Bronchial epithelial cell (primary cell): ENCODE measurements at regions not wholly inside any gene's neighbourhood (a gene's known extent, or its start where the extent isn't known, plus 50 kb on each side); places are given as distances from the start of the nearest gene placed in this dataset.

Experiments used
- DNase-seq: peaks from one replicate; pipeline ENCODE4 v3.0.0-alpha.2; 2010; ENCODE audit warnings: low read depth
- FAIRE-seq: peaks from 2 replicates; lab custom pipeline; 2011; peaks lifted over from hg19 to GRCh38; lab: Jason Lieb, UNC
- H3K27me3 ChIP-seq: 2 replicates; pipeline ENCODE4 v1.5.1; 2011; ENCODE audit warnings: low read length; ENCODE audit not compliant: control insufficient read depth, insufficient read depth
- H3K36me3 ChIP-seq: 2 replicates; pipeline ENCODE4 v1.5.1; 2011; ENCODE audit warnings: low read length; ENCODE audit not compliant: control insufficient read depth, insufficient read depth
- H3K4me3 ChIP-seq: 2 replicates; pipeline ENCODE4 v1.5.1; 2011; ENCODE audit warnings: mild to moderate bottlenecking, low read depth, low read length, control low read depth
- CTCF ChIP-seq: IDR thresholded peaks from 2 replicates; pipeline ENCODE4 v1.5.1; 2011; ENCODE audit warnings: mild to moderate bottlenecking, moderate library complexity, low read length, control low read depth, inconsistent platforms; ENCODE audit not compliant: insufficient read depth, severe bottlenecking

GRCh38 chr5:60362158-60362557 lies 337.8 kb downstream of the DEPDC1B start:
- Histone ChIP-seq H3K27me3 (no peaks in the 10 kb centered on the region), H3K4me3 (no peak overlapping the region), H3K36me3 (no peaks in the 10 kb centered on the region)
- DNase-seq, result no peak
- FAIRE-seq, result no peak
- no peak for TF ChIP-seq CTCF

- Histone ChIP-seq H3K36me3 (no peaks in the 10 kb centered on the region), H3K27me3 (no peaks in the 10 kb centered on the region), H3K4me3 (no peak overlapping the region)
- TF ChIP-seq CTCF, result no peak
- DNase-seq (no peak), FAIRE-seq (no peak)
Observed at GRCh38 chr5:60360355-60360754, 339.6 kb downstream of the DEPDC1B start.

- no peak for FAIRE-seq
- no peak for DNase-seq
- Histone ChIP-seq H3K4me3 (no peak overlapping the region), H3K27me3 (no peaks in the 10 kb centered on the region), H3K36me3 (no peaks in the 10 kb centered on the region)
- TF ChIP-seq CTCF, result no peak
Observed at GRCh38 chr5:60357302-60357701, 342.7 kb downstream of the DEPDC1B start.

- FAIRE-seq, result no peak
Observed at GRCh38 chr5:60356745-60357144, 343.2 kb downstream of the DEPDC1B start.

DNA sequence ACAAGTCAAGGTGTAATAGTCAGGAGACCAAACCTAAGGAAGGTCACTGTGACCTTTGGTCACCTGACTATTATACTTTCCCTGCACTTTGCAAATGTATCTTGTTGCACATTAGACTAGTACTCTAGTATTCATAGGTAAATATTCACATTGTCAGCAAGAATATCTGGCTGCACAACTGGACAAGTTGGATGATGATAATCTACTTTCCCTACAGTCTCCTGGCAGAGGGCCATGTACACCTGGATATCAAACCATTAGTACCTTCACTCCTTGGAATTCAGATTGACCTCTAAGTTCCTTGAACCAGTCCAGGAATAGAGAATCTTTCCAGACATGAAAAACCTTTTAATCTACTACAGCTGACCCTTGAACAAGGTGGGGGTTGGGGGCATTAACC lies 344.8 kb downstream of the DEPDC1B start:
- Histone ChIP-seq H3K36me3 (no peaks in the 10 kb centered on the region), H3K4me3 (no peak overlapping the region), H3K27me3 (no peaks in the 10 kb centered on the region)
- no peak for TF ChIP-seq CTCF
- no peak for FAIRE-seq
- DNase-seq, result no peak

More at GRCh38 chr5:60356745-60357144, 343.2 kb downstream of the DEPDC1B start:
- no peaks in the 10 kb centered on the region for H3K27me3 ChIP-seq
- no peak overlapping the region for H3K4me3 ChIP-seq
- no peak for DNase-seq
- TF ChIP-seq CTCF, result no peak
- H3K36me3 ChIP-seq, result no peaks in the 10 kb centered on the region

DNA sequence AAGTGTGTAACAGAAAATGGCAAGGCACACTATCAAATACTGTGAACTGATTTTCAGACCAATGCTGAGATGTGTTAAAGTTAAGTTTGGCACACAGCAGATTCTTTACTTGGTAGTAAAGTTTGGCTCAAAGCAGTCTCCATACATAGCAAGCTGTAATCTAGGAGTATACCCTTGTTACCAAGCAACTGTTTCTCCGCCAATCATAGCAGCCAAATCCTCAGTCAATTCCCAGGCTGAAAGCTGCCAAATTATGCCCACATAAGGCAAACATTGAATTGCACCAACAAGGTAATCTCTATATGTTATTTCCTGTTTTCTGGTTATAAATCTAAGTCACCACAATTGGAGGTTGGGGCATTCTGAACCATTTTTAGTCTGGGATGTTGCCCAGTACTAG lies 345.7 kb downstream of the DEPDC1B start:
- FAIRE-seq (no peak), DNase-seq (no peak)

More for the DNA sequence above, 345.7 kb downstream of the DEPDC1B start:
- Histone ChIP-seq H3K27me3 (no peaks in the 10 kb centered on the region), H3K36me3 (no peaks in the 10 kb centered on the region), H3K4me3 (no peak overlapping the region)
- no peak for TF ChIP-seq CTCF
